Brain microvascular endothelial cell (primary cell): ENCODE measurements at regions not wholly inside any gene's neighbourhood (a gene's known extent, or its start where the extent isn't known, plus 50 kb on each side); places are given as distances from the start of the nearest gene placed in this dataset.

Experiments used
- DNase-seq: peaks from one replicate; pipeline ENCODE4 v3.0.0-alpha.2; 2020
- H3K27ac ChIP-seq: fragments of 250-450 bp; sonication (Bioruptor Pico); 2 replicates; pipeline ENCODE4 v1.5.1; 2020; ENCODE audit warnings: mild to moderate bottlenecking, moderate library complexity
- H3K27me3 ChIP-seq: fragments of 250-450 bp; sonication (Bioruptor Pico); replicated peaks from 2 replicates; pipeline ENCODE4 v1.5.1; 2020; ENCODE audit warnings: mild to moderate bottlenecking
- H3K36me3 ChIP-seq: fragments of 250-450 bp; sonication (Bioruptor Pico); replicated peaks from 2 replicates; pipeline ENCODE4 v1.5.1; 2020; ENCODE audit warnings: mild to moderate bottlenecking
- H3K4me3 ChIP-seq: 2 replicates; pipeline ENCODE4 v1.5.1; 2011; ENCODE audit warnings: low read depth, mild to moderate bottlenecking, control low read depth, low read length, moderate library complexity
- in situ Hi-C: cut with HindIII; loops from 2 replicates; pipeline ENCODE4 v1.10.0; 2017; ENCODE audit warnings: low sequenced_read_pairs, low pct_ligation_motif_present
- TF ChIP-seq, protein P1 (sequence below): IDR thresholded peaks from 2 replicates; pipeline ENCODE4 v1.5.1; 2011; ENCODE audit warnings: low read depth, mild to moderate bottlenecking, moderate library complexity, low read length, control low read depth, inconsistent platforms; ENCODE audit errors: missing control alignments

DNA sequence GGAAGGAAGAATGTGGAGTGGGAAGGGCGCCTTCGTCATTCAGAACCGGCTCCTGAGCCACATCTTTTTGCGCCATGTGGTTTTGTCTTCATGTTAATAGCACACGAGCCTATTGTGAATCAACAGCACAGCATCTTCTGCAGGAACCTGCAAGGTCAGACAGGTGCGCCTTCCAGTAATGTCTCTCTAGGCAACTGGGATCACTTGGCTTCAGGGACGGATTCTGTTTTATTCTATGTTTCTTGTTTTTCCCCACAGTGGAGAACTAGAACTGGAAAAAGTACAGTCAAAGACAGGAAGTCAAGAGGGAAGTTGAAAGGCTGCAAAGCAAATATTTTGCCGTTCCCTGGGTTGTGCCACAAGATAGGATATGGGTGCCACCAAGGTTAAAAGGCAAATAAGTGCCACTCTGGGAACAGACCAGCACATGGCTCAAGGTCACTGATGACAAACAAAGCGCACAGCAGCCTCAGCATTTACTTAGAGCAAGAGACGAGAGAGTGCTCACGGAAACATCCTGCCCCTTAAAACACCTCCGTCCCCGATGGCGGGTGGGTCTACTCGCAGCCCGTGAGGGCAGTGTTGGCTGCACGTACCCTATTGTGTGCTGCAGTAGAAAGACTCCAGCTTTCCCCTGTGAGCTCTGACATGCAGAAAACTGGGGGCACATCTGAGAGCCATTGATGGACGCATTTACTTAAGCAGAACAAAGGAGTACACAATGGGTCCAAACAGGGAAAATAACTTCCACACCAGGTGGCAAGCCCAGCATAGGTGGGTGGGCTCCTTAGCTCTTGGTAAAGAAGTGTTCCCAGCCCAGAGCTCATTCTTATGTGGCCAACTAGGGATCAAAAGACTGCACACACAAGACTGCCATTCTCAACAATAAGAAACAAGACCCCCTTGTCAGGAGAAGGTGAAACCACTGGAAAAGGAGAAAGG, 107.2 kb upstream of the PARD3B start:
- TF ChIP-seq, protein P1, sequence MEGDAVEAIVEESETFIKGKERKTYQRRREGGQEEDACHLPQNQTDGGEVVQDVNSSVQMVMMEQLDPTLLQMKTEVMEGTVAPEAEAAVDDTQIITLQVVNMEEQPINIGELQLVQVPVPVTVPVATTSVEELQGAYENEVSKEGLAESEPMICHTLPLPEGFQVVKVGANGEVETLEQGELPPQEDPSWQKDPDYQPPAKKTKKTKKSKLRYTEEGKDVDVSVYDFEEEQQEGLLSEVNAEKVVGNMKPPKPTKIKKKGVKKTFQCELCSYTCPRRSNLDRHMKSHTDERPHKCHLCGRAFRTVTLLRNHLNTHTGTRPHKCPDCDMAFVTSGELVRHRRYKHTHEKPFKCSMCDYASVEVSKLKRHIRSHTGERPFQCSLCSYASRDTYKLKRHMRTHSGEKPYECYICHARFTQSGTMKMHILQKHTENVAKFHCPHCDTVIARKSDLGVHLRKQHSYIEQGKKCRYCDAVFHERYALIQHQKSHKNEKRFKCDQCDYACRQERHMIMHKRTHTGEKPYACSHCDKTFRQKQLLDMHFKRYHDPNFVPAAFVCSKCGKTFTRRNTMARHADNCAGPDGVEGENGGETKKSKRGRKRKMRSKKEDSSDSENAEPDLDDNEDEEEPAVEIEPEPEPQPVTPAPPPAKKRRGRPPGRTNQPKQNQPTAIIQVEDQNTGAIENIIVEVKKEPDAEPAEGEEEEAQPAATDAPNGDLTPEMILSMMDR = no peak
- no peak overlapping the region for H3K27ac ChIP-seq
- no peak overlapping the region for H3K4me3 ChIP-seq
- no peak for DNase-seq
- H3K27me3 ChIP-seq = no peaks in the 10 kb centered on the region
- in situ Hi-C loops = no loop called here
- no peaks in the 10 kb centered on the region for H3K36me3 ChIP-seq

DNA sequence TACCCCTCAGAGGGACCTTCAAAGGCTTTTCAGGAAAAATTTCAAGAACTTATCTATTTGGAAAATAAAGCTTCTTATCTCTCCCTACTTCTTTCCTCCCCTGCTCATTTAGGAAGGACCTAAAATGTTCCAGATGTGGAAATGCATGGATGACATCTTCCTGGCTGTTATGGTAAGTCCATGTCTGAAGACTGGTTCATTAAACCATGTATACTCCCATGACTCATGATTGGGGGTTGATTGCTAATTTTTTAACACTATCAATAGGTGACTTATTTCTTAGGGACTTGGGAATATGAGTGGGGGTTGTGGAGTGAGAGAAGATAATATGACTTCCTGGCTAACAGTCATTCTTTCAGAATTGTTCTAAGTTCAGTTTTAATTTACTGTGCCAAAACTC, 104.0 kb upstream of the PARD3B start:
- in situ Hi-C loops = no loop called here
- TF ChIP-seq, protein P1 = no peak
- no peaks in the 10 kb centered on the region for H3K27me3 ChIP-seq
- H3K27ac ChIP-seq = no peak overlapping the region
- no peak for DNase-seq
- H3K4me3 ChIP-seq = no peak overlapping the region
- H3K36me3 ChIP-seq = no peaks in the 10 kb centered on the region

DNA sequence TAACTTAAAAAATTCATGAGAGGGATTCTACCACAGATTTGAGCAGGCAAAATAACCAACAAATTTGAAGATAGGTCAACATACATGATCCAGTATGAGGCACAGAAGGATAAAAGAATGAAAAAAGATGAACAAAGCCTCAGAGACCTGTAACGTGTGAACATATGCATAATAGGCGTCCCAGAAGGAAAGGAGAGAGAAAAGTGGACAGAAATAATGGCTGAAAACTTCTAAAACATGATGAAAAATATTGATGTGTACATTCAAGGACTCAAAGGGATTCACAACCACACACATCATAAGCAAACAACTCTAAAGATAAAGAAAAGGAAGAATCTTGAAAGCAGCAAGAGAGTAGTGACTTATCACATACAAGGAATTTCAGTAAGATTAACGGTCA, 100.1 kb upstream of the PARD3B start:
- no peak overlapping the region for H3K4me3 ChIP-seq
- DNase-seq = no peak
- no peaks in the 10 kb centered on the region for H3K36me3 ChIP-seq
- H3K27ac ChIP-seq = no peak overlapping the region
- no peaks in the 10 kb centered on the region for H3K27me3 ChIP-seq
- TF ChIP-seq, protein P1 = no peak
- in situ Hi-C loops = no loop called here

DNA sequence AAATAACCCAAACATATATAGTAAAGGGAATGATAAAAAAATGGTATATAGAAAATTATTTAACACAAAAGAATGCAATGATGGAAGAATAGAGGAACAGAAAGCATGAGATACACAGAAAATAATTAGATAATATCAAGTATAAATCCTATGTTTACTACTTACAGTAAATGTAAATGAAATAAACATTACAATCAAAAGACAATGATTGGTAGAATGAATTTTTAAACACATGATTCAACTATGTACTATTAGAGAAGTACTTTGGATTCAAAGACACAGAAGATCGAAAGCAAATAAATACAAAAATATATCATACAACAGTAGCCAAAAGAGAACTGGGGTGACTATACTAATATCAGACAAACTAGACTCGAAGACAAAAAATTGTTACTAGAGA, 97.6 kb upstream of the PARD3B start:
- H3K27ac ChIP-seq = no peak overlapping the region
- H3K27me3 ChIP-seq = no peaks in the 10 kb centered on the region
- TF ChIP-seq, protein P1 = no peak
- H3K36me3 ChIP-seq = no peaks in the 10 kb centered on the region
- DNase-seq = no peak
- H3K4me3 ChIP-seq = no peak overlapping the region
- in situ Hi-C loops = no loop called here

DNA sequence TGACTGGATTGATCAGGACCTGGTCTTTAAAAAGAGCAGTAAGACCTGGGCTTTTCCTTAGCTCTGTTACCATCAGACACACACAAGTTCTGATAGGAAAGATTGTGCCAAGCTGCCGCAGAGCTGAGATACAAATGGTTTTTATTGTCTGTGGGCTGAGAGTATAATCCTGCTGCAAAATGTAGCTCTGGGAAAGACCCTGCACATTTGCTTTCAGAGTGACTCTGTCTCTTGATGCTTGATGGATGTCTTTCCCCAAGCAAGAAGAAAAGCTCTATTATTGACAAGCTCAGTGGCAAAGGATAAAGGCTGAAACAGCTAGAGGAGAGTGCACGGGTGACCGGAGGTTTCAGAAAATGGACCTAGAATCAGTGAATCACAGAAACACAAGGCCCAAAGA, 95.3 kb upstream of the PARD3B start:
- in situ Hi-C loops = no loop called here
- Histone ChIP-seq H3K4me3 (no peak overlapping the region), H3K27ac (no peak overlapping the region), H3K36me3 (no peaks in the 10 kb centered on the region), H3K27me3 (no peaks in the 10 kb centered on the region)
- TF ChIP-seq, protein P1 = no peak
- no peak for DNase-seq
